PFSK-1 (cell line): ENCODE measurements at regions not wholly inside any gene's neighbourhood (a gene's known extent, or its start where the extent isn't known, plus 50 kb on each side); places are given as distances from the start of the nearest gene placed in this dataset.

Experiments
- FOXP2 ChIP-seq: optimal IDR thresholded peaks from 2 replicates; pipeline ENCODE3; 2011; ENCODE audit warnings: borderline replicate concordance, control low read depth, inconsistent platforms; ENCODE audit not compliant: insufficient read depth; ENCODE audit errors: extremely low read length, extremely low read depth
- POLR2AphosphoS5 ChIP-seq: IDR thresholded peaks from 2 replicates; pipeline ENCODE4 v1.6.1; 2012; ENCODE audit warnings: low read depth, mild to moderate bottlenecking, control low read depth, low read length, moderate library complexity
- SIN3A ChIP-seq: IDR thresholded peaks from 2 replicates; pipeline ENCODE4 v1.6.1; 2012; ENCODE audit warnings: mild to moderate bottlenecking, low read length, moderate library complexity, borderline replicate concordance; ENCODE audit not compliant: insufficient read depth
- TAF1 ChIP-seq: IDR thresholded peaks from 2 replicates; pipeline ENCODE4 v1.6.1; 2012; ENCODE audit warnings: low read length, control low read depth, borderline replicate concordance; ENCODE audit not compliant: insufficient read depth
- TF ChIP-seq, protein P1 (sequence below), 2 experiments: IDR thresholded peaks; 2 replicates each; pipeline versions ENCODE4 v1.6.1 to v1.8.0; 2011 to 2012; ENCODE audit warnings: low read depth in 2 of 2, low read length in 2 of 2, control low read depth in 1 of 2, inconsistent platforms in 1 of 2, mild to moderate bottlenecking in 1 of 2, moderate library complexity in 1 of 2; ENCODE audit not compliant: insufficient read depth in 1 of 2

DNA sequence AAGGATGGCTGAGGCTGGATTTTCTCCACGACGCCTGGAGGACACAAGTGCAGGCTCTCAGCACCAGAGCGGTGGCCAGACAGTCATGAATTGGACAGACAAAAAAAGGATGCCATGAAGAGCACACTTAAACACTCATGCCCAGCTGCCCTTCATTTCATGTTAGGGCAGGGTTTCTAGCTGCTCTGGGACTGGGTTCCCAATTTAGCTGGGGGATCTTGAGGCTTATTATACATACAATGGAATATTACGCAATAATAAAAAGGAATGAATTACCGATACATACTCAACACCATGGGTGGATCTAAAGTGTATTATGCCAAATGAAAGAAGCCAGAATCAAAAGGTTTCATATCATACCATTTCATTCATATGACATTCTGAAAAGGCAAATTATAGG is 512.1 kb upstream of the LRRC4C start:
- TF ChIP-seq TAF1: no peak
- TF ChIP-seq, protein P1, sequence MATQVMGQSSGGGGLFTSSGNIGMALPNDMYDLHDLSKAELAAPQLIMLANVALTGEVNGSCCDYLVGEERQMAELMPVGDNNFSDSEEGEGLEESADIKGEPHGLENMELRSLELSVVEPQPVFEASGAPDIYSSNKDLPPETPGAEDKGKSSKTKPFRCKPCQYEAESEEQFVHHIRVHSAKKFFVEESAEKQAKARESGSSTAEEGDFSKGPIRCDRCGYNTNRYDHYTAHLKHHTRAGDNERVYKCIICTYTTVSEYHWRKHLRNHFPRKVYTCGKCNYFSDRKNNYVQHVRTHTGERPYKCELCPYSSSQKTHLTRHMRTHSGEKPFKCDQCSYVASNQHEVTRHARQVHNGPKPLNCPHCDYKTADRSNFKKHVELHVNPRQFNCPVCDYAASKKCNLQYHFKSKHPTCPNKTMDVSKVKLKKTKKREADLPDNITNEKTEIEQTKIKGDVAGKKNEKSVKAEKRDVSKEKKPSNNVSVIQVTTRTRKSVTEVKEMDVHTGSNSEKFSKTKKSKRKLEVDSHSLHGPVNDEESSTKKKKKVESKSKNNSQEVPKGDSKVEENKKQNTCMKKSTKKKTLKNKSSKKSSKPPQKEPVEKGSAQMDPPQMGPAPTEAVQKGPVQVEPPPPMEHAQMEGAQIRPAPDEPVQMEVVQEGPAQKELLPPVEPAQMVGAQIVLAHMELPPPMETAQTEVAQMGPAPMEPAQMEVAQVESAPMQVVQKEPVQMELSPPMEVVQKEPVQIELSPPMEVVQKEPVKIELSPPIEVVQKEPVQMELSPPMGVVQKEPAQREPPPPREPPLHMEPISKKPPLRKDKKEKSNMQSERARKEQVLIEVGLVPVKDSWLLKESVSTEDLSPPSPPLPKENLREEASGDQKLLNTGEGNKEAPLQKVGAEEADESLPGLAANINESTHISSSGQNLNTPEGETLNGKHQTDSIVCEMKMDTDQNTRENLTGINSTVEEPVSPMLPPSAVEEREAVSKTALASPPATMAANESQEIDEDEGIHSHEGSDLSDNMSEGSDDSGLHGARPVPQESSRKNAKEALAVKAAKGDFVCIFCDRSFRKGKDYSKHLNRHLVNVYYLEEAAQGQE (IDR thresholded peaks at IDR 0.05; ENCODE audit: insufficient read depth in 1 of 2, low read depth in 2 of 2, low read length in 2 of 2): no peak
- TF ChIP-seq FOXP2: no peak

DNA sequence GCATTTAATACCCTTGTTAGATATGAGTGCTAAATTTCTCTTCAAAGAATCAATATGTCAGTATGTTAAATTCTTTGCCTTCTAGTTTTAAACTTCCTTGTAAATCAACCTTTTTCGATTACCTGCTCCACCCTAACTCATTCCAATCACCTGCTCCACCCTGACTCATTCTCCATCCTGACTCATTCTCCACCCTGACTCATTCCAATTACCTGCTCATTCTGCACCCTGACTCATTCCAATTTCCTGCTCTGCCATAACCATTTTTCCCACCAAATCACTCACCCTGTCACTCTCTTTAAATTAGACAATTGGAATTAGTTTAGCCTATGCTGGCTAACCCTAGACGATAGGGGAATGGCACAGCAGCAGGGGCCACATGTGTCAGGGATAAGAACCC is 519.5 kb upstream of the LRRC4C start:
- TF ChIP-seq POLR2AphosphoS5 (no peak), FOXP2 (no peak), TAF1 (no peak), SIN3A (no peak)
- TF ChIP-seq, protein P1 (IDR thresholded peaks at IDR 0.05; ENCODE audit: insufficient read depth in 1 of 2, low read depth in 2 of 2, low read length in 2 of 2): no peak

DNA sequence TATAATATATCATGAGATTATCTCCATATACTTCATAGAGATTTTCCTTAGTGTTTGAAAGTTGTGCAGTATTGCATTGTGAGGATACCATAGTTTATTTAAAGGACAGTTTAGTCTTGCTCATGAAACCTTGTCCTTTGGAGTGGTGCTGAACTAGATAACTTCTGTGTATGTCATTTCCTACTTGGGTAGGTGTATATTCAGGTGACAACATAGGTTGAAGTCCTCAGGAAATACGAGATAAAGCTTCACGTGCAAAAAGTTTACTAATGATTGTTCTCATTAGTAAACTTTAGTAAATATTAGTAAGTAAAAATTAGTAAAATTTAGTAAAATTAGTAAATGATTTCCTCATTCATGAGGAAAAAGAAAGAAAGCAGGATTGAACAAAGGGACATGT is 521.3 kb upstream of the LRRC4C start:
- TF ChIP-seq TAF1: no peak
- no peak for TF ChIP-seq SIN3A
- TF ChIP-seq POLR2AphosphoS5: no peak
- TF ChIP-seq, protein P1 (IDR thresholded peaks at IDR 0.05; ENCODE audit: insufficient read depth in 1 of 2, low read depth in 2 of 2, low read length in 2 of 2): no peak
- no peak for TF ChIP-seq FOXP2

DNA sequence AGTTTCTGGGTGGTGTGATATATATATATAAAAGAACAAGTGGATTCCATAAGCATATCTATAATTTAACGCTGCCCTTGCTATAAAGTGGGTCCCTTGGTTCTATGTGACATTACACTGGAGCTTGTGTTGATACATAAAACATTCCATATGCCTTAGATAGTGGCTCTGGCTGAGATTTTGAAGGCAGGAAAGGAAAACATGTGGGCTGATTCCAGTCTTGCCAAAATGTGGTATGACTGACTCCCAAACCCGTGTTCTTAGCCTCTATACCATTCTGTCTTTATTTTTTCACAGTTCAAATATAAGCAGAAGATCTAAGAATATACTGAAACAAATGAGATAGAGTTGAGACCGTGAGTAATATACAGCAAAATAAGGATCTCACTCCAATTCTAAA is 522.8 kb upstream of the LRRC4C start:
- TF ChIP-seq SIN3A (no peak), TAF1 (no peak), FOXP2 (no peak), POLR2AphosphoS5 (no peak)
- TF ChIP-seq, protein P1 (IDR thresholded peaks at IDR 0.05; ENCODE audit: insufficient read depth in 1 of 2, low read depth in 2 of 2, low read length in 2 of 2): no peak

DNA sequence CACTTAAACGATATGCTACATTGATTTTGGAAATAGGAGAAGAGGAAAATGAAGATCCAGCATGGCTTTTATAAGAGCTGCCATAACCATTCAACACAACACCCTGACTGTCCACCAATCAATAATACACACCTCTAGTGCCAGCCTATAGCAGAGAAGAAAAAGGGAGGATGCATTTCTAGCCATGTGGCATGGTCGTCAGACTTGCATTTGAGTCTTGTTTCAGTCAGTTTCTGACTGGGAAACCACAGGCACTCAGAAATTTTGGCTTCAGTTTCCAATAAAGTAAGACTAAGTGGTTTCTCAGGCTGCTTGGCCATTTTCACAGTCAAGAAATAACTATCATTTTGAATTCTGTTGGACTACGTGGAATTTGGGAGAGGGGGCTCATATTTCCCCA is 523.5 kb upstream of the LRRC4C start:
- TF ChIP-seq TAF1 (no peak), FOXP2 (no peak), POLR2AphosphoS5 (no peak), SIN3A (no peak)
- TF ChIP-seq, protein P1 (IDR thresholded peaks at IDR 0.05; ENCODE audit: insufficient read depth in 1 of 2, low read depth in 2 of 2, low read length in 2 of 2): no peak
